GM12891 (cell line): ENCODE measurements at regions not wholly inside any gene's neighbourhood (a gene's known extent, or its start where the extent isn't known, plus 50 kb on each side); places are given as distances from the start of the nearest gene placed in this dataset.

Source experiments
- PAX5 ChIP-seq: IDR thresholded peaks from 2 replicates; pipeline ENCODE4 v1.6.1; 2011; ENCODE audit warnings: low read length, moderate library complexity, mild to moderate bottlenecking; ENCODE audit not compliant: insufficient read depth, severe bottlenecking
- POLR2A ChIP-seq: IDR thresholded peaks from 2 replicates; pipeline ENCODE4 v1.6.1; 2011; ENCODE audit warnings: low read depth, low read length, control low read depth
- POLR2AphosphoS5 ChIP-seq: IDR thresholded peaks from 2 replicates; pipeline ENCODE4 v1.6.1; 2011; ENCODE audit warnings: low read depth, low read length, control low read depth
- POU2F2 ChIP-seq: IDR thresholded peaks from 2 replicates; pipeline ENCODE4 v1.6.1; 2011; ENCODE audit warnings: low read depth, mild to moderate bottlenecking, control low read depth, low read length, moderate library complexity
- SPI1 ChIP-seq: IDR thresholded peaks from 2 replicates; pipeline ENCODE4 v1.6.1; 2011; ENCODE audit warnings: low read depth, low read length, control low read depth
- TAF1 ChIP-seq: IDR thresholded peaks from 2 replicates; pipeline ENCODE4 v1.6.1; 2011; ENCODE audit warnings: low read depth, low read length, control low read depth

DNA sequence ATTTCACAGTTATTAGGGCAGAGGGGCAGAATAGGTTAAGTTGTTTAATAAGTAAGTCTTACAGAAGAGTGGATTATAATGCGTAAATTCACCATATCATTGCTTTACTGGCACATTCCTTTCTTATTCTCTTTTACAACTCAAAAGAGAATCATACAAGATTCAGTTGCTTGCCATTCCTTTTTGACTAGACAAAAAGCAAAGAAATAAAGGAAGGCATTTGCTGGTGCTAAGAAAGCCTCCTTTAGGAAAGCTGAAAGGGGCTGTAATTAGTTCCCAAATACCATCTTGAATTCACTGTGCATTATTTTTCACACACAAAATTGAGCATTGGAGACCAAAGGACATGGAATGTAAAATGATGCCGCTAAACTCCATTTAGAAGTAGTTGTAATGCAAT lies 499.3 kb downstream of the NXPH1 start:
- no peak for TF ChIP-seq POLR2AphosphoS5
- no peak for TF ChIP-seq TAF1
- no peak for TF ChIP-seq POLR2A
- no peak for TF ChIP-seq PAX5
- TF ChIP-seq POU2F2, result no peak
- TF ChIP-seq SPI1, result no peak
